Esophagus (tissue), 2 donors: ENCODE measurements at regions not wholly inside any gene's neighbourhood (a gene's known extent, or its start where the extent isn't known, plus 50 kb on each side); places are given as distances from the start of the nearest gene placed in this dataset.

Source experiments
- H3K27ac ChIP-seq, 2 donors: one replicate each; pipeline ENCODE4 v1.5.1; 2013; ENCODE audit warnings: low read depth in 2 of 2, mild to moderate bottlenecking in 2 of 2, inconsistent platforms in 1 of 2, low read length in 1 of 2, moderate library complexity in 1 of 2
- H3K27me3 ChIP-seq, 2 donors: one replicate each; pipeline ENCODE4 v1.6.1; 2013; ENCODE audit warnings: low read length in 2 of 2, control low read depth in 1 of 2, mild to moderate bottlenecking in 1 of 2; ENCODE audit not compliant: insufficient read depth in 2 of 2, control insufficient read depth in 1 of 2
- H3K36me3 ChIP-seq, 2 donors: one replicate each; pipeline ENCODE4 v1.6.1; 2013; ENCODE audit warnings: low read length in 1 of 2; ENCODE audit not compliant: control insufficient read depth in 2 of 2, insufficient read depth in 2 of 2
- H3K4me1 ChIP-seq, 2 donors: one replicate each; pipeline ENCODE4 v1.6.1; 2013; ENCODE audit warnings: low read length in 1 of 2; ENCODE audit not compliant: control insufficient read depth in 2 of 2, insufficient read depth in 2 of 2
- H3K4me3 ChIP-seq, 2 donors: one replicate each; pipeline ENCODE4 v1.5.1; 2013; ENCODE audit warnings: low read length in 2 of 2, mild to moderate bottlenecking in 2 of 2, low read depth in 1 of 2, moderate library complexity in 1 of 2
- H3K9me3 ChIP-seq, 2 donors: one replicate each; pipeline ENCODE4 v1.6.1; 2013; ENCODE audit warnings: mild to moderate bottlenecking in 2 of 2, low read depth in 1 of 2, low read length in 1 of 2, moderate library complexity in 1 of 2; ENCODE audit not compliant: control insufficient read depth in 2 of 2, insufficient read depth in 1 of 2
- WGBS, 2 donors: extraction: QIAGEN DNeasy Blood & Tissue Kit; methylation state at CpG; one replicate each; pipeline ENCODE4 v1.1.7; 2013; 5-methylcytosine and 5-hydroxymethylcytosine counted together
- donor health status: healthy with polysubstance abuse.
- donor health status: Bipolar disorder and iron deficiency.

DNA sequence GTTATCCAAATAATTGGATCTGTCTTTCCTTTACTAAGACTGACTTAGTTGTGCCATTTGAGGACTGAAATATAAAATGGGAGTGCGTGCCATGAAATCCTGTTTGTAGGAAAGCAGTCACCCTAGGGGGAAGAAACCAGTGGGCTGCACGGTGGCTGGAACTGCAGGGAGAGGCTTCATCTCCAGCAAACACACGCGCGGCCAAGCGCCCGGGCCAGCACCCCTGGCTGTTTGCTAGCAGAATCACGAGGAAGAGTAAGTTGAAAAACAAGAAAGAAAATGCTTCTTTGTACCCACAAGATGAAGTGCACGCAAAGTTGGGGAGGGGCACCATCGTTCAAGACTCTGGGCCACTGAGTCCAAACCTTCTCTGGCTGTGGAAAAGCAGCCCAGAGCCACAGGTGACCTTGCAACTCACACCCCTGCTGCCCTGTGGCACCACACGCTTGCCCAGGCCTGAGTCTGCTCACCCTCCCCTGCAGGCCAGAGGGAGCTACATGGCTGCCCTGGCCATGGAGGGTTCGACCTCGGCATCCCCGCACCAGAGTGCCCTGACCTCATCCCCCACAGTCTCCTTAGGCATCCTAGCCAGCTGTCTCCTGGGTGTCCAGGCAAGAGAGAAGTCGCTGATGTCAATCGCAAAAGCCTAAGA, 55.2 kb downstream of the IRX2 start:
- no peaks in the 10 kb centered on the region for H3K4me1 ChIP-seq
- H3K27me3 ChIP-seq = no peaks in the 10 kb centered on the region
- WGBS, 2 donors = 86 to 89% methylated on average over 16 of the region's 16 CpGs
- peaks cover 0 to 2% of the 10 kb centered on the region in 2 donors for H3K9me3 ChIP-seq
- H3K36me3 ChIP-seq = no peaks in the 10 kb centered on the region
- no peak overlapping the region for H3K4me3 ChIP-seq
- no peak overlapping the region for H3K27ac ChIP-seq

DNA sequence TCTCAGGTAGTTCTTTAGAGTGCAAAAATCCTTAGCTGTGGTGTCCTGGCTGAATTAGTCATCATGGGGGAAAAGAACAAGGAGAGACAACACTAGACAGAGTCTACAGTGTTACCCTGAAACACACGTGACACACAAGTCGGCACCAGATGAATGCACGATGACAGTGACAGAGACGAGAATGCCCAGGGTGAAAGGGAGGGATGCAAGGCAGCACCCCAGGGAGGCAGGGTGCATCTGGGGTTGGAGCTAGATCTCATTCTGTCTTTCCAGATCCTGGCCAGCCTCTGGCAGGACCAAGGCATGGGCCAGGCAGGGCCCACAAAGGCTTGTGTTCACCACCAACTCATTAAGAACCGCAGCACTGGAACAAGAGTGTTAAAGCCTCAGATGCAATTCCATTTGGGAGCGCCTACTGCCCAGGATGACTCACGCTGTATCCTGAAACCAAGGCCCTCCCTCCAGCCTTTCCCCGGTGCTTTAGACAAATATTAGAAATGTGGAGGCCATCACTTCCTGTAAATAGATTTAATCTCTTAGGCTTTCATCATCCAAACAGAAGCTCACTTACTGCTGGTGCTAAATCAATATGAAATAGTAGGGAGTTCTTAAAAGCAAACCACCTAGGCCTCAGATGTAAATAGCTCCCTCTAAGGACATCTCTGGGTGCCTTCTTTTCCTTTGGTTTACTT, 56.1 kb downstream of the IRX2 start:
- H3K9me3 ChIP-seq = peaks cover 0 to 2% of the 10 kb centered on the region in 2 donors
- H3K27ac ChIP-seq = no peak overlapping the region
- H3K27me3 ChIP-seq = no peaks in the 10 kb centered on the region
- no peak overlapping the region for H3K4me3 ChIP-seq
- H3K4me1 ChIP-seq = no peaks in the 10 kb centered on the region
- 73 to 75% methylated on average over 8 of the region's 8 CpGs for WGBS, 2 donors
- H3K36me3 ChIP-seq = no peaks in the 10 kb centered on the region

DNA sequence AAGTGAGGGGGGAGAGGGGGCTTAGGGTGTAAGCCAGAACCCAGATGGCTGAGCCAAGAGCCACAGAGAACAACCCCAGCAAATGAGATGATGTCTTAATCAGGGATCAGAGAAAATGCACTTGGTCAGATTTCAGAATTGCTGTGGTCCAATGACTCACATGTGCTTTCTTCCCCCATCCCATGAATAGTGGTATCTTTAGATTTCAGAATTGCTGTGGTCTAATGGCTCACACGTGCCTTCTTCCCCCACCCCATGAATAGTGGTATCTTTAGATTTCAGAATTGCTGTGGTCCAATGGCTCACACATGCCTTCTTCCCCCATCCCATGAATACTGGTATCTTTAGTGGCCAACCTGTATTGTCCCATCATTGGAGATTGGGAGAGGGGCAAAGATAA, 59.9 kb downstream of the IRX2 start:
- WGBS, 2 donors = 42 to 53% methylated on average over 1 of the region's 1 CpG
- Histone ChIP-seq H3K4me3 (no peak overlapping the region), H3K27ac (no peak overlapping the region), H3K4me1 (no peaks in the 10 kb centered on the region), H3K27me3 (no peaks in the 10 kb centered on the region), H3K9me3 (peaks cover 2% of the 10 kb centered on the region in 2 donors), H3K36me3 (no peaks in the 10 kb centered on the region)

DNA sequence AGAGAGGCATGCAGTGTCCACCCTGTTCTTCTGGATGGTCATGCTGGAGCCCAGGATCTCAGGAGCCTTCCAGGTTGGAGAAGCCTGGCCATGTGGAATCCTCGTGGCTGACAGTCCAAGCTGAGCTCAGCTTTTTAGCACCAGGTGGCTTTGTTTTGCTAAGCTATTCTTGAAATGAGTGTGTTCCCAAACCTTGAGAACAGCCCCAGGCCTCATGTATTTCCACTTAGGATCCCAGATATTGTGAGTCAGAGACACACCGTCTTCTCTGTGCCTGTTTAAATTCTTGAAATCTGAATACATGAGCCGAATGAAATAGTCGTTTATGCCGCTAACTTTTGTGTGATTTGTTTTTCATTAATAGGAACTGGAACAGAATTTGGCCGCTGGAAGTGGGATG, 61.2 kb downstream of the IRX2 start:
- Histone ChIP-seq H3K4me3 (no peak overlapping the region), H3K27ac (no peak overlapping the region), H3K4me1 (no peaks in the 10 kb centered on the region), H3K36me3 (no peaks in the 10 kb centered on the region), H3K27me3 (no peaks in the 10 kb centered on the region), H3K9me3 (peaks cover 2% of the 10 kb centered on the region in 2 donors)
- WGBS, 2 donors = 59 to 81% methylated on average over 6 of the region's 6 CpGs

DNA sequence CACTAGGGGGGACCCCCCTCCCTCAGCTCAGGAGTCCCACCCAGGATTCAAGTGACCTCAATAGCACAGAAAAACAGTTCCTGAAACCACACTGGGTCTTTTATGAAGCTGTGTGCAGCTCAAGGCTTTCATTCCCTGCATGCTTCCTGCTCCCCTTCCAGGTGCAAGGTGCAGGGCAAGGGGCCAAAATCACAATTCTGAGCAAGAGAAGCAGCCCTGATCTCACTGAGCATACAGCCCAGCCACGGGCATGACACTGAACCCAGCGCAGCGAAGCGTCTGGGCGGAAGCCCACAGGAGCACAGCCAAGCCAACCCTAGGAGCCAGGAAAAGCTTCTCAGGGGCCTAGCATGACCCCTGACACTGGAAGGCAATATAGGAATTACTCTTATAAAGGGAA, 62.9 kb downstream of the IRX2 start:
- Histone ChIP-seq H3K9me3 (peaks cover 2% of the 10 kb centered on the region in 2 donors), H3K4me3 (no peak overlapping the region), H3K36me3 (no peaks in the 10 kb centered on the region), H3K27ac (no peak overlapping the region), H3K27me3 (no peaks in the 10 kb centered on the region), H3K4me1 (peaks cover 0 to 2% of the 10 kb centered on the region in 2 donors)
- 82 to 87% methylated on average over 5 of the region's 5 CpGs for WGBS, 2 donors

DNA sequence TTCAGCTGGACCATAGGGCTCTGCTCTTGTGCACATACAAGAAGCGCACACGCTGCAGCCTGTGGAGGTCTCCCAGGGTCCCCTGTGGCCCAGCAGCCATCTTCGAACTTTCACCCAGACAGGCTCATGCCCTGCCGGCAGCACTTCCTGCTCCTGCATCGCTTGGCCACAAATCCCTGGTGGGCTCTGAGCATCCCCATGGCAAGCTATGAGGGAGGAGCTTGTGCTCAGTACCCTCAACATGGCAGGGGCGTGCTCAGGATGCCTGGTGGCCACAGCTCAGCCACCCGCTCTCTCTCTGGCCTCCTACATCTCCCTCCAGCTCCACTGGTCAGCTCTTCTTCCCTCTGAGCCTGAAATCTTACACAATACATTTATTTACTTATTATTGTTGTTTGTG, 63.7 kb downstream of the IRX2 start:
- no peak overlapping the region for H3K4me3 ChIP-seq
- no peaks in the 10 kb centered on the region for H3K36me3 ChIP-seq
- 80 to 86% methylated on average over 7 of the region's 7 CpGs for WGBS, 2 donors
- peaks cover 2% of the 10 kb centered on the region in 2 donors for H3K9me3 ChIP-seq
- H3K27ac ChIP-seq = no peak overlapping the region
- peaks cover 0 to 2% of the 10 kb centered on the region in 2 donors for H3K4me1 ChIP-seq
- no peaks in the 10 kb centered on the region for H3K27me3 ChIP-seq

DNA sequence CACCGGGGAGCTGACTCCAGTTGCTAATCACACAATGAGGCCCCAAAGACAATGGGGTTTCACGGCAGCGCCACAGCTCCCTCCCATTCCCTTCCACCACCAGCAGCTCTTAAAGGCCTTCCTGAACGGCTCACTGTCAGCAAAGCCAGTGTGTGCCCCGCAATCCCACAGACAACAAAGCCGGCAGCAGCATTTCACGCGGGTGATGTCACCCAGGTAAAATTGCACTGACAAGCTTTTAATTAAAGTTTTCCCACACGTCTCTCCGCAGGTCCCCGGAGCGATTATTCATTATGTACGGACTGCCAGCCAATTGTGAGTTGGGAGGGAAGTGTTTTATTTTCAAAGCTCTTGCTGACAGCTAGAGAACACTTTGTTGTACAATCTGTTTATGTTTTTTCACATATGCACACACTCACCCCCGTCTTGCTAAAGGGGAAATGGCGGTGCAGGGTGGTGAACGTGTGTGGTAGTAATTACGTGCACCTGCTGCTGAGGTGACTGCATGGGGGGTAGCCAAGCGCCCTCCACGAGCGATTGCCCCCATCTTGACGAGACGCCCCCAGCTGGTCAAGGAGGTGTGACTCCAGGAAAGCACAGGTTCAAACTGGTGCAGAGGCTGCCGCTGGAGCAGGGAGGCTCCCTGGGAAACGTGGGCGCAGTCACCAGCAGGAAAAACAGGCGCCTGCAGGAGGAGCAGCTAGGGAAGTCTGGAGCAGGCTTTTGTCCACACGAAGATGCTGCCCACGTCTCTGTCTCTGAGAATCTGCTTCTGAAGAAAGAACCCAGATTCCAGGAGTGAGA, 65.0 kb downstream of the IRX2 start:
- 42 to 45% methylated on average over 28 of the region's 28 CpGs for WGBS, 2 donors
- H3K27ac ChIP-seq = no peak overlapping the region
- H3K27me3 ChIP-seq = no peaks in the 10 kb centered on the region
- no peaks in the 10 kb centered on the region for H3K36me3 ChIP-seq
- no peak overlapping the region for H3K4me3 ChIP-seq
- H3K4me1 ChIP-seq = peaks cover 0 to 2% of the 10 kb centered on the region in 2 donors
- peaks cover 0 to 2% of the 10 kb centered on the region in 2 donors for H3K9me3 ChIP-seq

DNA sequence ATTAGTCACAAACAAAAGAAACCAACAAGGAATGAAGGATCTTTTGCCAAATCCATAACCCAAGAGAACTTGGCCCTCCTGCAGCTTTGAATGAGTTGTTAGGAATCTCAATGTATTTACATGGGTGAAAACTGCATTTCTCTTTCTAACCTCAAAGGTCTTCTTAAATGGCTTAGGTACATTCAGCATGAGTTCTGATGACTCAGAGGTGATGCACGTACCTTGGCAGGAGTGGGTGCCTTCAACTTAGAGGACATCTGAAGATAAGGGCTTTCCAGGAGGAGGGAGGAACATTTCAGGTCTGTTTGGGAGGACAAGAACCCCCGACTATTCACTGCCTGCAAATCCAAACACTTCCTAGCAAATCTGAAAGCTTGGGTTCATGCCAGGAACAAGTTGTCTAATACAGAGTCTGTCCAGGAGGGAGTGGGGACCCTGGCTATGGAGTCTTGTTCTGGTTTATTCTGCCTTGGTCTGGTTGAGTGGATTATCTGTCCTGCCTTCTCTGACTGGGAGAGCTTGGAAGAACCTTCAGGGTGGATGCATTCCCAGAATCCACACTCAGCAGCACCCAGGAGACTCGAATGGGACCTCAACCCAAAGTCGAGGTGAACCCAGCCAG, 65.7 kb downstream of the IRX2 start:
- H3K4me3 ChIP-seq = no peak overlapping the region
- H3K27ac ChIP-seq = no peak overlapping the region
- H3K36me3 ChIP-seq = no peaks in the 10 kb centered on the region
- 46 to 51% methylated on average over 4 of the region's 4 CpGs for WGBS, 2 donors
- H3K4me1 ChIP-seq = peaks cover 0 to 2% of the 10 kb centered on the region in 2 donors
- H3K9me3 ChIP-seq = peaks cover 0 to 2% of the 10 kb centered on the region in 2 donors
- H3K27me3 ChIP-seq = no peaks in the 10 kb centered on the region

DNA sequence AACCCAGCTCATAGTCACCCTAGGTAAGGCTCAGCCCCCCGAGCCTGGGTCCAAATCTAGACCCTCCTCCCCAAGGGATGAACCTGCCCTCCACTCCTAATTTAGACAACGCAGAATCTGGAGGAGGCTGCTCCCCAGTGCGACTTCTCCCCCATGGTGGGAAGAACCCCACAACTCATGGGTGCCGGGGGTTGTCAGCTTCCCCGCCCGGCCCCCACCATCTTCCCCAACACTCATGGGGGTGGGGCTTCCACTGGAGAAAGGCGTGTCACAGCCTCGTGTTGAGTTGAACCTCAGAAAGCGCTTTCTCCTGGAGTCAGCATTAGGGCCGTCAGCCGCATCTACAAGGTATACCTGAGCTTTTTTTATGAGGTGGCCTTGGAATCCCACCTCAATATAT, 66.9 kb downstream of the IRX2 start:
- WGBS, 2 donors = 88 to 90% methylated on average over 11 of the region's 11 CpGs
- H3K27ac ChIP-seq = no peak overlapping the region
- H3K27me3 ChIP-seq = no peaks in the 10 kb centered on the region
- no peaks in the 10 kb centered on the region for H3K9me3 ChIP-seq
- H3K4me3 ChIP-seq = no peak overlapping the region
- peaks cover 0 to 2% of the 10 kb centered on the region in 2 donors for H3K4me1 ChIP-seq
- H3K36me3 ChIP-seq = no peaks in the 10 kb centered on the region
